KOPT-K1 (cell line): ENCODE measurements at regions not wholly inside any gene's neighbourhood (a gene's known extent, or its start where the extent isn't known, plus 50 kb on each side); places are given as distances from the start of the nearest gene placed in this dataset.
A peak's percentile ranks its signal among the peaks of the same experiment; 100 is the strongest.

Experiments
- H3K27ac ChIP-seq: fragments of 200-600 bp; sonication (generic); 2 replicates; pipeline ENCODE4 v1.5.1; 2016; ENCODE audit warnings: antibody characterized with exemption, mild to moderate bottlenecking, low read depth, low read length; ENCODE audit not compliant: poor library complexity, severe bottlenecking
- H3K36me3 ChIP-seq: fragments of 200-600 bp; sonication (generic); 2 replicates; pipeline ENCODE4 v1.5.1; 2017; ENCODE audit warnings: antibody characterized with exemption, mild to moderate bottlenecking, low read length, moderate library complexity; ENCODE audit not compliant: insufficient read depth
- H3K9me3 ChIP-seq: fragments of 200-600 bp; sonication (generic); 2 replicates; pipeline ENCODE4 v1.5.1; 2017; ENCODE audit warnings: antibody characterized with exemption, low read length, mild to moderate bottlenecking; ENCODE audit not compliant: insufficient read depth, poor library complexity, severe bottlenecking

DNA sequence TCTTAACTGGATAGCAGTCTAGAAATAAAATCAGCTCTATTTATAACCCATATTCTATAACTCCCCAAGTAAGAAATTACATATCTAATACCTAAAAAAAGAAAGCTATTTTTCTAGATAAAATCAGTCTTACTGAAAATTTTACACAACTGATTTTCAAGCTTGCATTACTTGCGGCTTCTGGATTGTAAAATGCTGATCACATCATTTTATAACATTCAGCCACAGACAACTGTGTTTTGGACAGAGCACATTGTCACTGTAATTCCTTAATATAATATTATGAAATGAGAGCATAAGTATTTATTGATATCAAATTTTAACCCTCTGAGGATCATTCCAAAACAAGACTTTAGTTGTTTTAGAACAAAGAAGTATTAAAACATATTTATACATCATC lies 78.5 kb upstream of the ARID2 start:
- Histone ChIP-seq H3K27ac (no peak overlapping the region), H3K36me3 (peaks cover 16% of the 10 kb centered on the region), H3K9me3 (no peaks in the 10 kb centered on the region)

DNA sequence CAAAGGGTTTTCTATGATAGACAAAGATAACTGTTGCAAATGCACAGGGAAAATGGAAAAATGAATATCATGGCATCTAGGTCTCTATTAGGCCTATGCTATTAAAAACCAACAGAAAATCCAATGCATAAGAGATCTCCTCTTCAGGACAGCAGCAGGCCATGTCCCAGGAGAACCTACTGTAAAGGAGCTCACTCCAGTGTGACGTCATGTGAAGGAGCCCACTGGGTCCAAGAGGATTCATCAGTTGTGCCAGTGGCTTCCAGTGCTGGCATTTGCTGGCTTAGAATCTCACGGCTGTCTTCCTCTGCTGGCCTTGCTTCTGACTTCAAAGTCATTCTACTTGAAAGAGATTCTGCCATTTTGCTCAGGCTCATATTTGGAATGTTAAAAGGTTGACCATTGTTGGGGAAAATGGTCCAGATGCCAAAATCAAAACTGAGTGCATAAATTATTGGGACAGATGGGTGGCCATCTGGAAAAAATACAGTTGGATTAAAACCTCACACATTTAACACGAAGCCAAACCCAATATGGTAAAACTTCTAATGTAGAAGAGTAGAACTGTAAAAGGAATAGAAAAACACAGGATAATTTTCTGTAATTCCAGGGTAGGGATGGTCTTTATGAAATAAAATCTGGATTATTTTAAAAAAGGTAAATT lies 75.4 kb upstream of the ARID2 start:
- Histone ChIP-seq H3K9me3 (no peaks in the 10 kb centered on the region), H3K27ac (no peak overlapping the region), H3K36me3 (peaks cover 27% of the 10 kb centered on the region)

DNA sequence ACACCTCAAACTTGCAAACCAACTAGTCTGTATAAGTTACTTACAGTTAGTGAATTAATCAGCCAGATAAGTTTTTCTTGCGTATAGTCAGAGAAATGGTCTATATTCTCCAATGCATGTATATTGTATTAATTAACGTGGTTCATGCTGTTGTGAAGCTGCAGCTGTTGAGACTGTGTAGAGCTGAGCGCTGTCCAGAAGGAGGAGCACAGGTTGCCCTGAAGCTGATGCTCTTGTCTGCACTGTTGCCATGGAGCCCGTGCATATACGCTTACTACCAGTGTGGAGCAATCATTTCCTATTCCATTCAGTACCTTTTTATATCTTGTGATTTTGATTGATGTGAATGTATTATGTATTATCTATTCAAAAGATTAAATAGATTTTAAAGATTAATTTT lies 74.3 kb upstream of the ARID2 start:
- H3K27ac ChIP-seq: no peak overlapping the region
- peaks cover 27% of the 10 kb centered on the region for H3K36me3 ChIP-seq
- no peaks in the 10 kb centered on the region for H3K9me3 ChIP-seq

DNA sequence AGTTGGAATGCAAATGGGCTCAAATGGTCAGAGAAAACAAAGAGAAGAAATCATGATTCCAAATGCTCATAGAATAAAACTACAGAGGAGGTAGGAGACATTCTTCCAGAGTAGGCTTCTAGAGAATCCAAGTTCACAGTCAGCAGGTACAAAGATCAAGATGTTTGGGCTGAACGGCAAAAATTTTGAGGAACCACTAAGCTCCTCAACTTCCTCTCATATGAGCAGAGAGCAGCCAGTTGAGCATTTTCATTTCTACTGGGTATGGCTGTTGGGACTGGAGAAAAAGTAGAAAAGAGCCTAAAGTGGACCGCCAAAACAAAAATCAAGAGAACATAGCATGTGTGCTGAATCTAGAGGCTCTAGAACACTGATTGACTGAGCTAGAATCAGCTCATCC lies 73.8 kb upstream of the ARID2 start:
- Histone ChIP-seq H3K36me3 (peaks cover 27% of the 10 kb centered on the region), H3K27ac (no peak overlapping the region), H3K9me3 (no peaks in the 10 kb centered on the region)

DNA sequence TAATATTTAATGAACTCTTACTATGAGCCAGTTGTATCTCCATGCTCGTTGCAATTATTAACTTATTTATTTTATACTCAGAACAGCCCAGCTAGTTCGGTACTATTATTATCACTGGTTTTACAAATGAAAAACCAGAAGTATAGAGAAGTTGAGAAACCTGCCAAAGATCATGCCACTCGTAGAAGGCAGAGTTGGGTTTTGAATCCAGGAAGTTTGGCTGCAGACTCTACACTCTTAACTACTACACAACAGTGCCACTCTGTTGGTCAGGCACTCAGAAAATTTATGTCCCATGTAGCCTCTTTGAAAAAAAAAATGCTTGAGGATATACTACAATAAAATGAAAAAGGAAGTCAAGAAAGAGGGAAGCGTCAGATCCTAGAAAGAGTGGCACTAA lies 71.5 kb upstream of the ARID2 start:
- Histone ChIP-seq H3K36me3 (peaks cover 26% of the 10 kb centered on the region), H3K27ac (peak overlapping the region; percentile 5), H3K9me3 (no peaks in the 10 kb centered on the region)

DNA sequence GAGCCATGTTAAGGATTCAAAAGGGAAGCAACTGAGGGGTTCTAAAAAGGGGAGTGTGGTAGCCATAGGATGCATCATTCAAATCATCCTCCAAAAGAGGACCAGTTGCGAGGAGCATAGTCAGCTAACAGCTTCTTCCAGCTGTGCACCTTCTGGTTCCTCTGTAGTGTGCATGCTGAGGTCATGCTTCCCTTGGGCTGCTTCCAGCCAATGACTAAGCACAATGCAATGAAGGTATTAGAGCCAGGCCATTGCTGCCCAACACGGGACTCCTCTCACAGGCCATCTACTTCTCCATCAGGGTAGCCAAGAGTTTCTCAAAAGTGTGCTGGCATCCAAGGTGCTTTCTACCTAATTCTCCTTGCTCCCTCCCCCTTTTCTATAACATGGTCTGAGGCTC lies 69.2 kb upstream of the ARID2 start:
- H3K36me3 ChIP-seq: peaks cover 12% of the 10 kb centered on the region; the same call in 1 of the 2 replicates
- no peaks in the 10 kb centered on the region for H3K9me3 ChIP-seq
- H3K27ac ChIP-seq: no peak overlapping the region

DNA sequence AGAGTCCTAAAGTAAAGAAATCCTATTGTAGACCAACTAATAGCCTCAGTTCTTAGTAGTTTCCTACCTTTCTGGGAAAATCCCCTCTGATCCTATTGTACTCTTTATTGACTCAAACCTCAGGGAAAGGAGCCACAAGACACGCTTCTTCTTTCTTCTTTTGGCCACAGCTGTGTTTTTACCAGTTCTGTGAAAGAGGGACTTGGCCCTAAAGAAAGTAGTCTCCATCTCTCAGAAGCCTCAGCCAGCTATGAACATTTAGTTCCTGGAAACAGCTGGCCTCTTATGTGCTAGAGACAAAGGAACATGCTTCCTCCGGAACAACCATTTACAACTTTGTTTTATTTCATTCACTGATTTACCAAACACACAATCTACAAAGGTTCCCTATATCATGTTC lies 66.1 kb upstream of the ARID2 start:
- H3K9me3 ChIP-seq: no peaks in the 10 kb centered on the region
- H3K27ac ChIP-seq: peak overlapping the region; percentile 96
- H3K36me3 ChIP-seq: no peaks in the 10 kb centered on the region

DNA sequence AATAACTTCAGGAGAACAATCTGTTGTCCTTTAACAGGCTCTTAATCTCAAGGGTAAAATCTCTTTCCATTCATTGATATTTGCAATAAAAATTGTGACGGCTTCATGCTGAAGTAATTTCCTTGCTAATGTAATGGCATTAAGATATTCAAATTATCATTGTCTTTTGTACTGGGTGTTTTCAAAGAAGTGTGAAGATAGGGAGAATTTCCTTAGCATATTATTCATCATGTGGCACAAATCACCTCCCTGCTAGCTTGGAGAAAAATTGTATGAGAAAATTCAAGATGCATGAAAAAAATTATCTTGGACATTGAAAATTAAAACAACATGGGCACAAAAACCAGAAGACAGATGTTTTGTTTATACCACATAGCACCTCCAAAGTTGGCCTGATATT lies 63.6 kb upstream of the ARID2 start:
- Histone ChIP-seq H3K36me3 (no peaks in the 10 kb centered on the region), H3K27ac (peak overlapping the region; percentile 96), H3K9me3 (no peaks in the 10 kb centered on the region)

DNA sequence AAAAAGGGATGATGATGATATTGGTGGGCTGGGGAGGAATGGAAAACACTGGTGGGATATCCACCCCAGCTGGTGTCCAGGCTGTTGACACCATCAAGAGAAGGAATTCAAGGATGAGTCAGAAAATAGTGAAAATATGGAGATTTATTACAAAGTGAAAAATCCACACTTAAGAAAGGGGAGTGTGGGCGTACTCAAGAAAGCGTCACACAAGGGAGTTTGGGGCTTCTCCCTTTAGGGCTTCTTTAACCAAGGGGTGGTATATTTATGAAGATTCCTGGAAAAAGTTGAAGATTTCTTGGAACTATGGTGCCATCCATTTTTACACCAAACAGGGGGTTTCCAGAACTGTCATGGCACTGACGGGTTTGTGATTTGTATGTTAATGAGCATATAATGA lies 63.1 kb upstream of the ARID2 start:
- Histone ChIP-seq H3K9me3 (no peaks in the 10 kb centered on the region), H3K36me3 (no peaks in the 10 kb centered on the region)

DNA sequence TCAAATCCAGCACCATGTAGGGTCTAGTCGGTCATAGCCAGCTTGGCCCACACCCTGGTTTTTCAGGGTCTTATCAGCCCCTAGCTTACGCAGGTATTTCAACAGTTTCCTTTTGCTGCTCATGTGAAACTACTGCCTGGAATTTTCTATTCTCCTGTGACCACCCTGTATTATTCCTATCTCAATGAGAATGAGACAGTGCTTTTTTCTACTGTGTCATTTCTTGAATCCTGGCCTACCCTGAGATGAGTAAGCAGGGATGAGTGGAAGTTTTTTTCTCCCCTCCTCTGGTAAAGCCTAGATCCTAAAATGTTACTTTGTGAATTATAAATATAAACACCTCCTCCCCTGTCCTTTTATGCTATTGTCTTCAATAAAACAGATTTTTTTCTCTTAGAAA lies 62.7 kb upstream of the ARID2 start:
- H3K9me3 ChIP-seq: no peaks in the 10 kb centered on the region
- H3K27ac ChIP-seq: peak overlapping the region; percentile 96
- H3K36me3 ChIP-seq: no peaks in the 10 kb centered on the region

More for the DNA sequence above, 63.1 kb upstream of the ARID2 start:
- H3K27ac ChIP-seq: peak overlapping the region; percentile 96

DNA sequence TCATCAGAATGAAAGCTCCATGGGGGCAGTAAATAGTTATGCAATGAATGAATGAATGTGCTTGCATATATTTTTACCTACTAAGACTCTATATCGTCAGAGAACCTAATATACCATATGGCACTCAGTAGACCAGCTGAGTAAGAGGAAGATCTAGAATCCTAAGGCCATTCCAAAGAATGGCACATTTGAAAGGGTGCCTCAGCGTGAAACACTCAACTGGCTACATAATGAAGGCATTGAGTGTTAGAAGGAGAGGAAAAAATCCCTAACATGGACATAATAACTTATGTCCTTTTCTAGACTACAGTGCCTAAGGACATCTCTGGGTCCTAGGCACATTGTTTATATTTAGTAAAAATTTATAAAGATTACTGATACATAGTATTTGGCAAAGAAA lies 61.7 kb upstream of the ARID2 start:
- Histone ChIP-seq H3K36me3 (no peaks in the 10 kb centered on the region), H3K9me3 (no peaks in the 10 kb centered on the region), H3K27ac (peak overlapping the region; percentile 96)

DNA sequence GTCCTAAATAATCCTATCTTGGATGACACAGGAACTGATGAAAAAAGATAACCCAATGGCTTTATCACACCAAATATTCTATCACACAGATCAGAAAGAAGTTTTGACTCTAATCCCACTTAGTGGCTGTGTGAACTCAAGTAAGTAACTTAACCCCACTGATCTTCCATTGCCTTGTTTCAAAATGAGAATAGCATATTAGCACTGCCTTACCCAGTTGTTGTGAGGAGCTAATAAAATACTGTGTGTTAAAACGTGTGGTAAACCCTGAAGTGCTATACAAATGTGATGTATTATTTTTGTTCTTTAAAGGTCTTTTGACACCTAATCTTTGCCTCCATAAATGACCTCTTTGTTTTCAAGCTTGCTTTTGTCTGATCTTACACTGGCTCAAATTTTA lies 60.9 kb upstream of the ARID2 start:
- no peaks in the 10 kb centered on the region for H3K9me3 ChIP-seq
- peak overlapping the region; percentile 96 for H3K27ac ChIP-seq
- no peaks in the 10 kb centered on the region for H3K36me3 ChIP-seq

DNA sequence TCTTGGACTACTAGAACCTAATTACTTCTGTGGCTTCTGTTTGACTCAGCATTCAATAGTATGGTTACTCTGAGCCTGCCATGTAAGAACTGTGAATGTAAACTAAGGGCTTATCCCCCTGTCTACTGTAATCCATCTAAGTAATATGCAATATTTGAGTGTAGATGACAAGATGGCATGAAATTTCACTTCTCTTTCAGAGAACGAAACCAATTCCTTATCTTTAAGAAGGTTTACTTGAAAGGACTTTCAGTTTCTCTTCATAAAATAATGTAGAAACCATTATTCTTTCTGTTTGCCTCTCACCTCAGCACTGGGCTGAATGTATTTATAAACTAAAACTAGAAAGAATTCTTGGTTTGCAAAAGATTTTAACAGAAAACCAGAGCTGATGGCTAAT lies 60.4 kb upstream of the ARID2 start:
- Histone ChIP-seq H3K27ac (peak overlapping the region; percentile 96), H3K36me3 (no peaks in the 10 kb centered on the region), H3K9me3 (no peaks in the 10 kb centered on the region)

DNA sequence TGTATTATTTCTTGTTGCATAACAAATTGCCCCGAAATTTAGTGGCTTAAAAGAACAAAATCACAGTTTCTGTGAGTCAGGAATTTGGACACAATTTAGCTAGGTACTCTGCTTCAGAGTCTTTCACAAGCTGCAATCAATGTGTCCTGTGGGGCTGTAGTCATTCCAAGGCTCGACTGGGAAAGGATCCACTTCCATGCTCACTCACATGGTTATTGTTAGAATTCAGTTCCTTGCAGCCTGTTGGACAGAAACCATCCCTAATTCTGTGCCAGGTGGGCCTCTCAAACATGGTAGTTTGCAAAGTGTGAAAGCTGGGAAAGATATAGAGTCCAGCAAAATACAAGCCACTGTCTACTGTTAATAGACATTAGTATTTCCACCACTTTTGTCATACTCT lies 59.7 kb upstream of the ARID2 start:
- Histone ChIP-seq H3K27ac (peak overlapping the region; percentile 96), H3K9me3 (no peaks in the 10 kb centered on the region), H3K36me3 (no peaks in the 10 kb centered on the region)

DNA sequence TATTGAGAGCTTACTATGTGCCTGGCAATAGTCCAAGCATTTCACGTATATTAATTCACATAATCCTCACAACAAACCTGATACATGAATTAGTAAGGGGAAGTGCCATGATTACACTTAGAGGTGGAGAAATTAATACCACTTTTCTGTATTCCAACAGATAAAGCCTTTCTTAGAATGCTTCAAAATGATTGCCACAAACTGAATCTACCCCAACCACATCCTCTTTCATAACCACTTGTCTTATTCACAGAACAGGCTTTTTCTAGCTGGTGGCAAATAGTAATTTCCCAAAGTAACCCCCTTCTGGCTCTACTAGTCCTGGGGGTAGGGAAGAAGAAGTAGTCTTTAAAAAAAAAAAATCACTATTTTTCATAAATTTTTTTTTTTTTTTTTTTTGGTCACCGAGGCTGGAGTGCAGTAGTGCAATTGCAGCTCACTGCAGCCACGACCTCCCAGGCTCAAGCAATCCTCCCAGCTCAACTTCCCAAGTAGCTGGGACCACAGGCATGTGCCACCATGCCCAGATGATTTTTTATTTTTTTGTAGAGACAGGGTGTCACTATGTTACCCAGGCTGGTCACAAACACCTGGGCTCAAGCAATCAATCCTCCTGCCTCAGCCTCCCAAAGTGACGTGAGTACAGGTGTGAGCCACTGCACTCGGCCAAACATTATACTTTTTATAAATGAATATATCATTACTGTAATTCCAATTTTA lies 59.0 kb upstream of the ARID2 start:
- no peaks in the 10 kb centered on the region for H3K36me3 ChIP-seq
- peak overlapping the region; percentile 96 for H3K27ac ChIP-seq
- H3K9me3 ChIP-seq: no peaks in the 10 kb centered on the region

DNA sequence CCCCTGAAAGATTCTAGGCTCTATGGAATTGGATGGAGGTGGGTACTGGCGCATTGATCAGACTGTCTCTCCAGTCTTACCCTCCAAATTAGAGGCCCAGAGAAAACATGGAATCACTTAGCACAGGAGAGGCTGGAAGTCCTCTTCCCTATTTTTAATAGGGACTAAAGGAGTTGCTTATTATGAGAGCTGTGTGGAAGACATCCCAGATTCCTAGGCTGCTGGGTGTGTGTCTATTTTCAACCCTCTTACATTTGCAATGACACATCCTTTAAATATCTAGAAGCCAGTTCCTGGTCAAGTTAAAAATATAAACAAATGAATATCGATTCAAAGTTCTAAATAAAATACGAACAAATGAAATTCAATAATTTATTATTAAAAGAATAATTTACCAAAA lies 58.3 kb upstream of the ARID2 start:
- Histone ChIP-seq H3K36me3 (no peaks in the 10 kb centered on the region), H3K27ac (peak overlapping the region; percentile 96), H3K9me3 (no peaks in the 10 kb centered on the region)
